Loucy (cell line): ENCODE measurements at regions not wholly inside any gene's neighbourhood (a gene's known extent, or its start where the extent isn't known, plus 50 kb on each side); places are given as distances from the start of the nearest gene placed in this dataset.

ENCODE experiments used
- CTCF ChIP-seq: fragments of 200-600 bp; sonication (generic); conservative IDR thresholded peaks from 2 replicates; pipeline ENCODE4 v1.5.1; 2014; ENCODE audit warnings: mild to moderate bottlenecking, antibody characterized with exemption, low read length
- EZH2phosphoT487 ChIP-seq: fragments of 200-600 bp; IDR thresholded peaks from 2 replicates; pipeline ENCODE4 v1.6.1; 2018; ENCODE audit warnings: antibody characterized with exemption, mild to moderate bottlenecking, moderate library complexity, borderline replicate concordance

- no peak for TF ChIP-seq CTCF
- TF ChIP-seq EZH2phosphoT487, result no peak
These were observed 366.9 kb downstream of the SIPA1L2 start for GRCh38 chr1:232262991-232263390.
